NT2/D1 (cell line): ENCODE measurements at regions not wholly inside any gene's neighbourhood (a gene's known extent, or its start where the extent isn't known, plus 50 kb on each side); places are given as distances from the start of the nearest gene placed in this dataset.

Experiments used
- SUZ12 ChIP-seq: IDR thresholded peaks from 2 replicates; pipeline ENCODE4 v1.6.1; 2011; ENCODE audit not compliant: insufficient read length, insufficient read depth; ENCODE audit errors: extremely low read depth
- YY1 ChIP-seq: IDR thresholded peaks from 2 replicates; pipeline ENCODE4 v1.6.1; 2011; ENCODE audit not compliant: insufficient read length, insufficient read depth
- ZNF274 ChIP-seq: IDR thresholded peaks from 2 replicates; pipeline ENCODE4 v1.6.1; 2011; ENCODE audit warnings: mild to moderate bottlenecking, low read depth, low read length

DNA sequence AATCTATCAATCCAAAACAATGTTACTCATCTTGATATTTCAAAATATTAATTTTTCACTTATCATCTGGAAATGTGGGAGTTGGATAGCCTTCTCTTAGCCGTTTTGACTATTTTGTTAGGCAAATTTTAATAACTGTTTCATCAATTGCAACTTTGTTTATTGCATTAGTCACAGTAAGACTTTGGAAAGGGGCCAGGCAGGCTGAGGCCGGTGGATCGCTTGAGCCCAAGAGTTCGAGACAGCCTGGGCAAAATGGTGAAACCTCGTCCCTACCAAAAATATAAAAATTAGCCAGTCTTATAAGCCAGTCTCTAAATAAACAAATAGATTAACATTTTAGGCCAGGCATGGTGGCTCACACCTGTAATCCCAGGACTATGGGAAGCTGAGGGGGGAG, 113.0 kb upstream of the NR5A2 start:
- TF ChIP-seq YY1 (no peak), ZNF274 (no peak), SUZ12 (no peak)
